ENCODE measurements at regions not wholly inside any gene's neighbourhood (a gene's known extent, or its start where the extent isn't known, plus 50 kb on each side); places are given as distances from the start of the nearest gene placed in this dataset.
A peak's percentile ranks its signal among the peaks of the same experiment; 100 is the strongest.

- ChIA-PET POLR2A (no interaction called here), CTCF (ENCODE audit: low intra/inter-chr PET ratio, low total read pairs) (no interaction called here)
- no peaks in the 10 kb centered on the region for H3K9me3 ChIP-seq (ENCODE audit: low read length)
- no peak overlapping the region for H3K27ac ChIP-seq (ENCODE audit: extremely low read length, insufficient read depth, low read length)
- no peak overlapping the region for H3K4me2 ChIP-seq (ENCODE audit: low read depth, low read length)
- DNase-seq (ENCODE audit: low spot score), result no peak
- H3K27me3 ChIP-seq (ENCODE audit: control insufficient read depth in 1 of 2, insufficient read depth in 2 of 2, low read length in 2 of 2), result peaks cover 0 to 4% of the 10 kb centered on the region in 2 experiments; a peak in 1 of 5 replicates
- intact Hi-C loops (cut with micrococcal nuclease; ENCODE audit: unreplicated experiment) (no loop called here), in situ Hi-C loops (cut with HindIII; ENCODE audit: extremely low pct_ligation_motif_present, low pct_unique_long_range_greater_than_20kb) (no loop called here)
- no peaks in the 10 kb centered on the region for H3K36me3 ChIP-seq (replicated peaks in 1 of 2; ENCODE audit: control insufficient read depth in 1 of 2, insufficient read depth in 2 of 2, low read length in 2 of 2)
- H3K9ac ChIP-seq (ENCODE audit: insufficient read depth, low read depth, low read length), result no peak overlapping the region
- no peak for ATAC-seq
- 2% methylated on average over 4 of the region's 4 CpGs for WGBS (ENCODE audit: low lambda C conversion rate)
- TF ChIP-seq POGK (CRISPR knock-in tag; conservative IDR thresholded peaks at IDR 0.05) (no peak), SRSF9 (IDR thresholded peaks at IDR 0.05; ENCODE audit: borderline replicate concordance, insufficient read depth, low read depth, low read length, poor library complexity, severe bottlenecking) (no peak), ZNF570 (CRISPR knock-in tag; IDR thresholded peaks at IDR 0.05; ENCODE audit: borderline replicate concordance) (no peak), ZNF781 (CRISPR knock-in tag; IDR thresholded peaks at IDR 0.05; ENCODE audit: borderline replicate concordance, not compliant biosample characterization) (no peak), TEAD2 (CRISPR knock-in tag; IDR thresholded peaks at IDR 0.05) (no peak), MED13 (CRISPR knock-in tag; IDR thresholded peaks at IDR 0.05) (no peak), MXI1 (IDR thresholded peaks at IDR 0.05; ENCODE audit: borderline replicate concordance, low read depth, low read length) (no peak), KDM4B (CRISPR knock-in tag; IDR thresholded peaks at IDR 0.05) (no peak), NFYC (CRISPR knock-in tag; IDR thresholded peaks at IDR 0.05) (no peak), MAFK (conservative IDR thresholded peaks at IDR 0.05 in 1 of 2, IDR thresholded peaks at IDR 0.05 in 1 of 2; ENCODE audit: low read length in 2 of 2) (peak; percentile 45 to 63; a peak in 3 of 4 replicates), ZNF44 (CRISPR knock-in tag; IDR thresholded peaks at IDR 0.05) (no peak), MAFF (IDR thresholded peaks at IDR 0.05; ENCODE audit: low read depth, low read length) (0 out of 2 replicates have a peak, but pooled peaks have one; percentile 41), TBX2 (CRISPR knock-in tag; IDR thresholded peaks at IDR 0.05; ENCODE audit: borderline replicate concordance) (no peak)
- no peaks in the 10 kb centered on the region for H3K79me2 ChIP-seq (ENCODE audit: insufficient read depth, low read length)
- BruUV-seq (replicated peaks), result no TSS peak
- H3K4me1 ChIP-seq (ENCODE audit: insufficient read depth, low read length), result no peaks in the 10 kb centered on the region
- no peak overlapping the region for H3K4me3 ChIP-seq (replicated peaks in 1 of 3; ENCODE audit: insufficient read depth in 1 of 3, low read depth in 2 of 3, low read length in 3 of 3)
- H4K20me1 ChIP-seq (ENCODE audit: insufficient read depth, low read length), result no peaks in the 10 kb centered on the region
- H2AFZ ChIP-seq (ENCODE audit: low read length), result no peak overlapping the region
- no peak for FAIRE-seq
Observed at GRCh38 chr9:101878734-101879133, 140.3 kb upstream of the GRIN3A start.

All from HepG2 (cell line).